ENCODE measurements at regions not wholly inside any gene's neighbourhood (a gene's known extent, or its start where the extent isn't known, plus 50 kb on each side); places are given as distances from the start of the nearest gene placed in this dataset.

DNA sequence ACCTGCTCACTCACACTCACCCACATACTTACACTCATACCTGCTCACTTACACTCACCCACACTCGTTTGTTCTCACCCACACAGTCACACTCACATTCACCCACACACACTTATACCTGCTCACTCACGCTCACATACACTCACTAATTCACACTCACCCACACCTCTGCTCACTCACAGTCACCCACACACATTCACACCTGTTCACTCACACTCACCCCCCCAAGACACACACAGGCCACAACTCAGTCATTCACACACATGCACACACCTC lies 436.2 kb downstream of the BCL11B start:
- TF ChIP-seq MXI1 (IDR thresholded peaks at IDR 0.05; ENCODE audit: low read depth, low read length) = no peak
- no peak for TF ChIP-seq RFX5 (IDR thresholded peaks at IDR 0.05; ENCODE audit: low read length)
- no peak for TF ChIP-seq GABPA (IDR thresholded peaks at IDR 0.05; ENCODE audit: low read depth)
- no peak for TF ChIP-seq SIN3A (IDR thresholded peaks at IDR 0.05; ENCODE audit: borderline replicate concordance, low read depth, low read length)
- TF ChIP-seq FOSL2 (IDR thresholded peaks at IDR 0.05; ENCODE audit: borderline replicate concordance, low read depth) = no peak
- TF ChIP-seq, protein P1, sequence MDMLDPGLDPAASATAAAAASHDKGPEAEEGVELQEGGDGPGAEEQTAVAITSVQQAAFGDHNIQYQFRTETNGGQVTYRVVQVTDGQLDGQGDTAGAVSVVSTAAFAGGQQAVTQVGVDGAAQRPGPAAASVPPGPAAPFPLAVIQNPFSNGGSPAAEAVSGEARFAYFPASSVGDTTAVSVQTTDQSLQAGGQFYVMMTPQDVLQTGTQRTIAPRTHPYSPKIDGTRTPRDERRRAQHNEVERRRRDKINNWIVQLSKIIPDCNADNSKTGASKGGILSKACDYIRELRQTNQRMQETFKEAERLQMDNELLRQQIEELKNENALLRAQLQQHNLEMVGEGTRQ (IDR thresholded peaks at IDR 0.05; ENCODE audit: borderline replicate concordance, low read depth, low read length) = no peak
- TF ChIP-seq TCF12 (IDR thresholded peaks at IDR 0.05) = no peak
- TF ChIP-seq, protein P2, sequence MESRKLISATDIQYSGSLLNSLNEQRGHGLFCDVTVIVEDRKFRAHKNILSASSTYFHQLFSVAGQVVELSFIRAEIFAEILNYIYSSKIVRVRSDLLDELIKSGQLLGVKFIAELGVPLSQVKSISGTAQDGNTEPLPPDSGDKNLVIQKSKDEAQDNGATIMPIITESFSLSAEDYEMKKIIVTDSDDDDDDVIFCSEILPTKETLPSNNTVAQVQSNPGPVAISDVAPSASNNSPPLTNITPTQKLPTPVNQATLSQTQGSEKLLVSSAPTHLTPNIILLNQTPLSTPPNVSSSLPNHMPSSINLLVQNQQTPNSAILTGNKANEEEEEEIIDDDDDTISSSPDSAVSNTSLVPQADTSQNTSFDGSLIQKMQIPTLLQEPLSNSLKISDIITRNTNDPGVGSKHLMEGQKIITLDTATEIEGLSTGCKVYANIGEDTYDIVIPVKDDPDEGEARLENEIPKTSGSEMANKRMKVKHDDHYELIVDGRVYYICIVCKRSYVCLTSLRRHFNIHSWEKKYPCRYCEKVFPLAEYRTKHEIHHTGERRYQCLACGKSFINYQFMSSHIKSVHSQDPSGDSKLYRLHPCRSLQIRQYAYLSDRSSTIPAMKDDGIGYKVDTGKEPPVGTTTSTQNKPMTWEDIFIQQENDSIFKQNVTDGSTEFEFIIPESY (IDR thresholded peaks at IDR 0.05; ENCODE audit: borderline replicate concordance, low read depth) = no peak
- no peak for TF ChIP-seq MEF2A (IDR thresholded peaks at IDR 0.05; ENCODE audit: borderline replicate concordance, low read depth)
- TF ChIP-seq ELF1 (IDR thresholded peaks at IDR 0.05) = no peak
- no peak for TF ChIP-seq FOXJ3 (CRISPR knock-in tag; IDR thresholded peaks at IDR 0.05)
- TF ChIP-seq, protein P3, sequence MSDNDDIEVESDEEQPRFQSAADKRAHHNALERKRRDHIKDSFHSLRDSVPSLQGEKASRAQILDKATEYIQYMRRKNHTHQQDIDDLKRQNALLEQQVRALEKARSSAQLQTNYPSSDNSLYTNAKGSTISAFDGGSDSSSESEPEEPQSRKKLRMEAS (IDR thresholded peaks at IDR 0.05; ENCODE audit: low read depth) = no peak
- no peaks in the 10 kb centered on the region for H3K9me3 ChIP-seq
- 4% methylated on average over 2 of the region's 2 CpGs for WGBS (ENCODE audit: low lambda C conversion rate)

DNA sequence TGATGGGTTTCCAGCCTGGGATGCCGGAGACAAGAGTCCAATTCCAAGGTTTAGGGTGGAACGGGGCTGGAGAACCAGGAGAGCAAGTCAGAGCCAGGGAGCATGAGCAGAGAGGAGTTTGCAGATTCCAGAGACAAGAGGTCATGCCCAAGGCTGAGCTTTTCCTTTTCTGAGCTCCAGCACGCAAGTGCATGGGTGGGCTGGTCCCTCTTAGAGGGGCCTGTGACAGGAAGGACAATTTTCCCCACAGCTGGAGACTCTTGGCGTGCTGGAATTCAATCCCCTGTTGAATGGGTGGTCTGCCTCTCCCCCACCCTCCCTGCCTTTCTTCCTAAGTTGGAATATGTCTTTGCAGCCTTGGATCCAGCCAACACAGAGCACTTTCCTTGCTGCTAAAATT lies 431.9 kb downstream of the BCL11B start:
- TF ChIP-seq GABPA (IDR thresholded peaks at IDR 0.05; ENCODE audit: low read depth) = no peak
- no peak for TF ChIP-seq FOXM1 (IDR thresholded peaks at IDR 0.05; ENCODE audit: low read depth)
- no peak for TF ChIP-seq MXI1 (IDR thresholded peaks at IDR 0.05; ENCODE audit: low read depth, low read length)
- no peak for TF ChIP-seq JUND (IDR thresholded peaks at IDR 0.05)
- no peak for TF ChIP-seq RAD21 (IDR thresholded peaks at IDR 0.05; ENCODE audit: low read length)
- TF ChIP-seq, protein P1 (IDR thresholded peaks at IDR 0.05; ENCODE audit: borderline replicate concordance, low read depth, low read length) = no peak
- no peak for TF ChIP-seq NRF1 (IDR thresholded peaks at IDR 0.05; ENCODE audit: low read depth, low read length)
- TF ChIP-seq EZH2phosphoT487 (IDR thresholded peaks at IDR 0.05; ENCODE audit: borderline replicate concordance, low read depth) = no peak
- Histone ChIP-seq H3K9me2 (no peaks in the 10 kb centered on the region), H3K27me3 (ENCODE audit: insufficient read depth) (no peaks in the 10 kb centered on the region), H3K4me2 (no peak overlapping the region), H3K79me2 (ENCODE audit: insufficient read depth) (no peaks in the 10 kb centered on the region), H3K9me3 (no peaks in the 10 kb centered on the region), H3K4me3 (ENCODE audit: low read depth in 2 of 2, low read length in 1 of 2) (no peak overlapping the region), H3K4me1 (ENCODE audit: control insufficient read depth in 1 of 2, insufficient read depth in 2 of 2, low read depth in 1 of 2, low read length in 1 of 2) (no peaks in the 10 kb centered on the region), H3K36me3 (replicated peaks in 1 of 2; ENCODE audit: control insufficient read depth in 1 of 2, insufficient read depth in 2 of 2, low read length in 1 of 2) (no peaks in the 10 kb centered on the region), H3K27ac (ENCODE audit: low read depth in 2 of 2, low read length in 1 of 2) (no peak overlapping the region), H4K20me1 (ENCODE audit: insufficient read depth) (no peaks in the 10 kb centered on the region), H3F3A (replicated peaks; ENCODE audit: insufficient read depth) (no peaks in the 10 kb centered on the region), H3K9ac (no peak overlapping the region), H2AFZ (ENCODE audit: low read depth) (no peak overlapping the region)
- 0% methylated on average over 4 of the region's 4 CpGs for WGBS (ENCODE audit: low lambda C conversion rate)
- POLR2A ChIA-PET = no interaction called here
- CTCF ChIA-PET = no interaction called here
- no peak for DNase-seq

More for the DNA sequence above, 436.2 kb downstream of the BCL11B start:
- CTCF ChIA-PET = no interaction called here
- no peak overlapping the region for H3K4me3 ChIP-seq (ENCODE audit: low read depth in 2 of 2, low read length in 1 of 2)
- H3K27me3 ChIP-seq (ENCODE audit: insufficient read depth) = no peaks in the 10 kb centered on the region
- POLR2A ChIA-PET = no interaction called here
- H3K4me2 ChIP-seq = no peak overlapping the region
- H3K79me2 ChIP-seq (ENCODE audit: insufficient read depth) = no peaks in the 10 kb centered on the region
- H4K20me1 ChIP-seq (ENCODE audit: insufficient read depth) = no peaks in the 10 kb centered on the region
- H3K9me2 ChIP-seq = no peaks in the 10 kb centered on the region
- DNase-seq = no peak
- no peak overlapping the region for H3K9ac ChIP-seq
- H3K27ac ChIP-seq (ENCODE audit: low read depth in 2 of 2, low read length in 1 of 2) = no peak overlapping the region
- H3F3A ChIP-seq (replicated peaks; ENCODE audit: insufficient read depth) = no peaks in the 10 kb centered on the region
- no peaks in the 10 kb centered on the region for H3K4me1 ChIP-seq (ENCODE audit: control insufficient read depth in 1 of 2, insufficient read depth in 2 of 2, low read depth in 1 of 2, low read length in 1 of 2)
- no peak overlapping the region for H2AFZ ChIP-seq (ENCODE audit: low read depth)
- H3K36me3 ChIP-seq (replicated peaks in 1 of 2; ENCODE audit: control insufficient read depth in 1 of 2, insufficient read depth in 2 of 2, low read length in 1 of 2) = no peaks in the 10 kb centered on the region

Measured in SK-N-SH (cell line).